Activated T-cell treated with anti-CD3 and anti-CD28 coated beads for 48 hours (primary cell): ENCODE measurements at regions not wholly inside any gene's neighbourhood (a gene's known extent, or its start where the extent isn't known, plus 50 kb on each side); places are given as distances from the start of the nearest gene placed in this dataset.
"Not testable (repeated sequence)": the region's sequence is repeated elsewhere in the genome, so short reads cannot be mapped to it uniquely, and the experiment has no call there.

Experiments used
- DNase-seq: peaks from one replicate; pipeline ENCODE4 v3.0.0-alpha.2; 2020; ENCODE audit warnings: low read depth

- no peak for DNase-seq
Measured at GRCh38 chr6:159594106-159594749, 98.8 kb downstream of the SOD2 start.

GRCh38 chr6:159590835-159591234, 102.2 kb downstream of the SOD2 start:
- no peak for DNase-seq

GRCh38 chr6:159586684-159587083, 106.4 kb downstream of the SOD2 start:
- DNase-seq, result no peak

- DNase-seq, result no peak
Measured at GRCh38 chr6:159582736-159583135, 110.3 kb downstream of the SOD2 start.

GRCh38 chr6:159578629-159579028, 114.4 kb downstream of the SOD2 start:
- no peak for DNase-seq

GRCh38 chr6:159577564-159577963, 115.5 kb downstream of the SOD2 start:
- DNase-seq, result no peak

- no peak for DNase-seq
Measured at GRCh38 chr6:159572439-159573110, 120.5 kb downstream of the SOD2 start.

GRCh38 chr6:159565181-159565710, 127.8 kb downstream of the SOD2 start:
- no peak for DNase-seq

GRCh38 chr6:159564456-159564855, 128.6 kb downstream of the SOD2 start:
- DNase-seq, result no peak

GRCh38 chr6:159557031-159557430, 136.0 kb downstream of the SOD2 start:
- DNase-seq, result no peak

GRCh38 chr6:159555082-159555875, 137.8 kb downstream of the SOD2 start:
- DNase-seq, result no peak

GRCh38 chr6:159541296-159541695, 151.7 kb downstream of the SOD2 start:
- DNase-seq, result no peak

GRCh38 chr6:159540883-159541282, 152.2 kb downstream of the SOD2 start:
- no peak for DNase-seq

GRCh38 chr6:159540152-159540551, 152.9 kb downstream of the SOD2 start:
- no peak for DNase-seq

- DNase-seq, result not testable (repeated sequence)
Measured at GRCh38 chr6:159538031-159538430, 155.0 kb downstream of the SOD2 start.

- no peak for DNase-seq
Measured at GRCh38 chr6:159535656-159536350, 157.2 kb downstream of the SOD2 start.

GRCh38 chr6:159533568-159533967, 159.5 kb downstream of the SOD2 start:
- no peak for DNase-seq

GRCh38 chr6:159533016-159533415, 160.0 kb downstream of the SOD2 start:
- no peak for DNase-seq

GRCh38 chr6:159532155-159532554, 160.9 kb downstream of the SOD2 start:
- no peak for DNase-seq

GRCh38 chr6:159529934-159530333, 163.1 kb downstream of the SOD2 start:
- DNase-seq, result no peak

- no peak for DNase-seq
Measured at GRCh38 chr6:159527351-159527750, 165.7 kb downstream of the SOD2 start.

- no peak for DNase-seq
Measured at GRCh38 chr6:159525445-159526025, 167.5 kb downstream of the SOD2 start.
